Osteoblast (primary cell): ENCODE measurements at regions not wholly inside any gene's neighbourhood (a gene's known extent, or its start where the extent isn't known, plus 50 kb on each side); places are given as distances from the start of the nearest gene placed in this dataset.

Experiments
- DNase-seq: peaks from one replicate; pipeline ENCODE4 v3.0.0; 2011; ENCODE audit warnings: low spot score, mixed read lengths; ENCODE audit not compliant: insufficient read length; ENCODE audit errors: missing footprints
- H2AFZ ChIP-seq: 2 replicates; pipeline ENCODE4 v1.6.0; 2011; ENCODE audit warnings: mild to moderate bottlenecking, low read length
- H3K27ac ChIP-seq: 2 replicates; pipeline ENCODE4 v1.5.1; 2011; ENCODE audit warnings: mild to moderate bottlenecking, low read depth, low read length, moderate library complexity
- H3K27me3 ChIP-seq: 2 replicates; pipeline ENCODE4 v1.6.0; 2012; ENCODE audit warnings: mild to moderate bottlenecking, control low read depth, inconsistent platforms, low read length, moderate library complexity; ENCODE audit not compliant: insufficient read depth
- H3K36me3 ChIP-seq: 2 replicates; pipeline ENCODE4 v1.5.1; 2011; ENCODE audit warnings: mild to moderate bottlenecking, low read length, control low read depth, moderate library complexity; ENCODE audit not compliant: insufficient read depth
- H3K4me1 ChIP-seq: 2 replicates; pipeline ENCODE4 v1.5.1; 2011; ENCODE audit warnings: mild to moderate bottlenecking, low read length, control low read depth, moderate library complexity; ENCODE audit not compliant: insufficient read depth
- H3K4me2 ChIP-seq: 2 replicates; pipeline ENCODE4 v1.6.0; 2011; ENCODE audit warnings: mild to moderate bottlenecking, low read length; ENCODE audit not compliant: insufficient read depth
- H3K4me3 ChIP-seq: fragments of 200-600 bp; sonication (generic); 3 replicates; pipeline ENCODE4 v1.5.1; 2012; ENCODE audit warnings: mild to moderate bottlenecking, low read length, inconsistent platforms; ENCODE audit not compliant: insufficient read depth
- H3K79me2 ChIP-seq: 2 replicates; pipeline ENCODE4 v1.6.0; 2012; ENCODE audit warnings: mild to moderate bottlenecking, low read length, control low read depth, inconsistent platforms; ENCODE audit not compliant: insufficient read depth
- H3K9me3 ChIP-seq: 2 replicates; pipeline ENCODE4 v1.5.1; 2011; ENCODE audit warnings: low read depth, low read length, control low read depth
- H4K20me1 ChIP-seq: 2 replicates; pipeline ENCODE4 v1.6.0; 2012; ENCODE audit warnings: mild to moderate bottlenecking, low read length, control low read depth; ENCODE audit not compliant: insufficient read depth
- CTCF ChIP-seq: IDR thresholded peaks from 2 replicates; pipeline ENCODE4 v1.5.1; 2011; ENCODE audit warnings: mild to moderate bottlenecking, low read depth, low read length, moderate library complexity; ENCODE audit errors: extremely low read depth

GRCh38 chr14:97025722-97026121 lies 228.5 kb downstream of the VRK1 start:
- Histone ChIP-seq H3K4me3 (no peak overlapping the region), H3K4me1 (no peaks in the 10 kb centered on the region), H3K4me2 (no peak overlapping the region), H3K27ac (no peak overlapping the region), H3K9me3 (no peaks in the 10 kb centered on the region), H3K79me2 (no peaks in the 10 kb centered on the region), H4K20me1 (no peaks in the 10 kb centered on the region), H3K36me3 (no peaks in the 10 kb centered on the region), H2AFZ (no peak overlapping the region), H3K27me3 (no peaks in the 10 kb centered on the region)
- TF ChIP-seq CTCF = no peak
- DNase-seq = no peak

- Histone ChIP-seq H3K4me3 (no peak overlapping the region), H3K9me3 (no peaks in the 10 kb centered on the region), H3K36me3 (no peaks in the 10 kb centered on the region), H3K79me2 (no peaks in the 10 kb centered on the region), H4K20me1 (no peaks in the 10 kb centered on the region), H3K27ac (no peak overlapping the region), H2AFZ (no peak overlapping the region), H3K27me3 (no peaks in the 10 kb centered on the region), H3K4me2 (no peak overlapping the region), H3K4me1 (no peaks in the 10 kb centered on the region)
- DNase-seq = no peak
- no peak for TF ChIP-seq CTCF
Observed at GRCh38 chr14:97027256-97027999, 230.2 kb downstream of the VRK1 start.

- no peak for TF ChIP-seq CTCF
- no peaks in the 10 kb centered on the region for H3K36me3 ChIP-seq
- no peak overlapping the region for H3K4me3 ChIP-seq
- H4K20me1 ChIP-seq = no peaks in the 10 kb centered on the region
- no peaks in the 10 kb centered on the region for H3K79me2 ChIP-seq
- H3K4me1 ChIP-seq = no peaks in the 10 kb centered on the region
- H3K9me3 ChIP-seq = no peaks in the 10 kb centered on the region
- H3K4me2 ChIP-seq = no peak overlapping the region
- H3K27ac ChIP-seq = no peak overlapping the region
- no peak overlapping the region for H2AFZ ChIP-seq
- no peaks in the 10 kb centered on the region for H3K27me3 ChIP-seq
- no peak for DNase-seq
Observed at GRCh38 chr14:97028382-97028781, 231.2 kb downstream of the VRK1 start.

- Histone ChIP-seq H3K27ac (no peak overlapping the region), H3K27me3 (no peaks in the 10 kb centered on the region), H4K20me1 (no peaks in the 10 kb centered on the region), H3K36me3 (no peaks in the 10 kb centered on the region), H3K4me2 (no peak overlapping the region), H2AFZ (no peak overlapping the region), H3K79me2 (no peaks in the 10 kb centered on the region), H3K9me3 (no peaks in the 10 kb centered on the region), H3K4me1 (no peaks in the 10 kb centered on the region), H3K4me3 (no peak overlapping the region)
- no peak for DNase-seq
- no peak for TF ChIP-seq CTCF
Observed at GRCh38 chr14:97029800-97030199, 232.6 kb downstream of the VRK1 start.
